Glutamatergic neuron (in vitro differentiated cells): ENCODE measurements at regions not wholly inside any gene's neighbourhood (a gene's known extent, or its start where the extent isn't known, plus 50 kb on each side); places are given as distances from the start of the nearest gene placed in this dataset.

Source experiments
- DNase-seq: peaks from one replicate; pipeline ENCODE4 v3.0.0; 2022
- H3K27ac Mint-ChIP-seq: one replicate; pipeline ENCODE4 v1.8.0; 2020; ENCODE audit warnings: mild to moderate bottlenecking, mixed read lengths, inconsistent platforms; ENCODE audit not compliant: unreplicated experiment
- H3K27me3 Mint-ChIP-seq: one replicate; pipeline ENCODE4 v1.8.0; 2020; ENCODE audit warnings: mild to moderate bottlenecking, moderate library complexity, mixed read lengths, inconsistent platforms; ENCODE audit not compliant: unreplicated experiment
- H3K36me3 Mint-ChIP-seq: one replicate; pipeline ENCODE4 v1.8.0; 2020; ENCODE audit warnings: mild to moderate bottlenecking, mixed read lengths, inconsistent platforms; ENCODE audit not compliant: unreplicated experiment
- H3K4me1 Mint-ChIP-seq: one replicate; pipeline ENCODE4 v1.8.0; 2020; ENCODE audit warnings: mild to moderate bottlenecking, low read depth, mixed read lengths, inconsistent platforms; ENCODE audit not compliant: unreplicated experiment
- H3K4me3 Mint-ChIP-seq: one replicate; pipeline ENCODE4 v1.8.0; 2020; ENCODE audit warnings: mild to moderate bottlenecking, mixed read lengths, inconsistent platforms; ENCODE audit not compliant: unreplicated experiment
- H3K9me3 Mint-ChIP-seq: one replicate; pipeline ENCODE4 v1.8.0; 2020; ENCODE audit warnings: mild to moderate bottlenecking, moderate library complexity, mixed read lengths, inconsistent platforms; ENCODE audit not compliant: unreplicated experiment
- CTCF ChIP-seq: fragments of 200-600 bp; sonication (generic); IDR thresholded peaks from one replicate; pipeline ENCODE4 v1.5.0; 2021; ENCODE audit not compliant: partially characterized antibody, unreplicated experiment

- no peak for DNase-seq
- Mint-ChIP-seq H3K9me3 (no peaks in the 10 kb centered on the region), H3K4me1 (no peaks in the 10 kb centered on the region)
Observed at GRCh38 chr6:121020656-121021055, 313.6 kb downstream of the TBC1D32 start.

GRCh38 chr6:121008553-121008952, 325.7 kb downstream of the TBC1D32 start:
- Mint-ChIP-seq H3K4me3 (no peak overlapping the region), H3K4me1 (no peaks in the 10 kb centered on the region), H3K9me3 (no peaks in the 10 kb centered on the region), H3K27ac (no peak overlapping the region), H3K27me3 (no peaks in the 10 kb centered on the region), H3K36me3 (no peaks in the 10 kb centered on the region)
- no peak for TF ChIP-seq CTCF
- no peak for DNase-seq

More at GRCh38 chr6:121020656-121021055, 313.6 kb downstream of the TBC1D32 start:
- TF ChIP-seq CTCF, result no peak
- no peaks in the 10 kb centered on the region for H3K27me3 Mint-ChIP-seq
- H3K27ac Mint-ChIP-seq, result no peak overlapping the region
- H3K36me3 Mint-ChIP-seq, result peaks cover 3% of the 10 kb centered on the region
- H3K4me3 Mint-ChIP-seq, result no peak overlapping the region

- Mint-ChIP-seq H3K4me1 (no peaks in the 10 kb centered on the region), H3K27me3 (peaks cover 1% of the 10 kb centered on the region), H3K9me3 (no peaks in the 10 kb centered on the region), H3K36me3 (no peaks in the 10 kb centered on the region), H3K27ac (no peak overlapping the region), H3K4me3 (no peak overlapping the region)
- TF ChIP-seq CTCF, result no peak
- no peak for DNase-seq
Observed at GRCh38 chr6:121006024-121006423, 328.3 kb downstream of the TBC1D32 start.

GRCh38 chr6:121000381-121000780, 333.9 kb downstream of the TBC1D32 start:
- Mint-ChIP-seq H3K36me3 (no peaks in the 10 kb centered on the region), H3K4me1 (no peaks in the 10 kb centered on the region), H3K9me3 (no peaks in the 10 kb centered on the region), H3K27ac (no peak overlapping the region), H3K27me3 (peaks cover 1% of the 10 kb centered on the region), H3K4me3 (no peak overlapping the region)
- TF ChIP-seq CTCF, result no peak
- no peak for DNase-seq

GRCh38 chr6:120996340-120996739, 337.9 kb downstream of the TBC1D32 start:
- Mint-ChIP-seq H3K27me3 (no peaks in the 10 kb centered on the region), H3K4me3 (no peak overlapping the region), H3K27ac (no peak overlapping the region), H3K36me3 (no peaks in the 10 kb centered on the region), H3K9me3 (no peaks in the 10 kb centered on the region), H3K4me1 (no peaks in the 10 kb centered on the region)
- DNase-seq, result no peak
- TF ChIP-seq CTCF, result no peak
